ENCODE measurements at regions not wholly inside any gene's neighbourhood (a gene's known extent, or its start where the extent isn't known, plus 50 kb on each side); places are given as distances from the start of the nearest gene placed in this dataset.

- peak; percentile 8 for DNase-seq
Observed at GRCh38 chr4:160877087-160877790, 1286.6 kb downstream of the FSTL5 start.

- DNase-seq, result no peak
Observed at GRCh38 chr4:160880180-160880579, 1283.6 kb downstream of the FSTL5 start.

GRCh38 chr4:160887668-160888067 is 1276.1 kb downstream of the FSTL5 start:
- DNase-seq, result no peak

- no peak for DNase-seq
Observed at GRCh38 chr4:160894128-160894527, 1269.7 kb downstream of the FSTL5 start.

- no peak for DNase-seq
Observed at GRCh38 chr4:160894809-160895208, 1269.0 kb downstream of the FSTL5 start.

GRCh38 chr4:160927311-160927710 is 1236.5 kb downstream of the FSTL5 start:
- no peak for DNase-seq

- no peak for DNase-seq
Observed at GRCh38 chr4:160928482-160928881, 1235.3 kb downstream of the FSTL5 start.

GRCh38 chr4:160947653-160948052 is 1216.1 kb downstream of the FSTL5 start:
- DNase-seq, result no peak

GRCh38 chr4:160956875-160957274 is 1206.9 kb downstream of the FSTL5 start:
- no peak for DNase-seq

- DNase-seq, result no peak
Observed at GRCh38 chr4:160969925-160970324, 1193.9 kb downstream of the FSTL5 start.

GRCh38 chr4:160980091-160980490 is 1183.7 kb downstream of the FSTL5 start:
- DNase-seq, result no peak

GRCh38 chr4:160981083-160981482 is 1182.7 kb downstream of the FSTL5 start:
- DNase-seq, result no peak

GRCh38 chr4:160983035-160983434 is 1180.8 kb downstream of the FSTL5 start:
- no peak for DNase-seq

- DNase-seq, result no peak
Observed at GRCh38 chr4:161002386-161002785, 1161.4 kb downstream of the FSTL5 start.

GRCh38 chr4:161003418-161004057 is 1160.3 kb downstream of the FSTL5 start:
- DNase-seq, result no peak

- no peak for DNase-seq
Observed at GRCh38 chr4:161005746-161006145, 1158.1 kb downstream of the FSTL5 start.

GRCh38 chr4:161008527-161008926 is 1155.3 kb downstream of the FSTL5 start:
- no peak for DNase-seq

- peak; percentile 75 for DNase-seq
Observed at GRCh38 chr4:161010227-161010626, 1153.6 kb downstream of the FSTL5 start.
